ENCODE measurements at regions not wholly inside any gene's neighbourhood (a gene's known extent, or its start where the extent isn't known, plus 50 kb on each side); places are given as distances from the start of the nearest gene placed in this dataset.

GRCh38 chr5:24272741-24273140, 372.0 kb downstream of the CDH10 start:
- DNase-seq: no peak

- DNase-seq: no peak
Observed at GRCh38 chr5:24280215-24280614, 364.6 kb downstream of the CDH10 start.

GRCh38 chr5:24281818-24282217, 363.0 kb downstream of the CDH10 start:
- DNase-seq: no peak

- DNase-seq: no peak
Observed at GRCh38 chr5:24289582-24290335, 355.0 kb downstream of the CDH10 start.

GRCh38 chr5:24290536-24290935, 354.2 kb downstream of the CDH10 start:
- DNase-seq: no peak

- no peak for DNase-seq
Observed at GRCh38 chr5:24291916-24292315, 352.9 kb downstream of the CDH10 start.

GRCh38 chr5:24294333-24294732, 350.4 kb downstream of the CDH10 start:
- DNase-seq: no peak

- DNase-seq: no peak
Observed at GRCh38 chr5:24314106-24314505, 330.7 kb downstream of the CDH10 start.

GRCh38 chr5:24320643-24321042, 324.1 kb downstream of the CDH10 start:
- DNase-seq: no peak

- no peak for DNase-seq
Observed at GRCh38 chr5:24325306-24325832, 319.4 kb downstream of the CDH10 start.

- no peak for DNase-seq
Observed at GRCh38 chr5:24331531-24331930, 313.2 kb downstream of the CDH10 start.

- no peak for DNase-seq
Observed at GRCh38 chr5:24347158-24347557, 297.6 kb downstream of the CDH10 start.

- no peak for DNase-seq
Observed at GRCh38 chr5:24351285-24351684, 293.5 kb downstream of the CDH10 start.

GRCh38 chr5:24353016-24353415, 291.8 kb downstream of the CDH10 start:
- DNase-seq: no peak

- DNase-seq: no peak
Observed at GRCh38 chr5:24353611-24354010, 291.2 kb downstream of the CDH10 start.

GRCh38 chr5:24363789-24364481, 280.8 kb downstream of the CDH10 start:
- peak; percentile 60 for DNase-seq

- DNase-seq: no peak
Observed at GRCh38 chr5:24364711-24365110, 280.1 kb downstream of the CDH10 start.

GRCh38 chr5:24365406-24365805, 279.4 kb downstream of the CDH10 start:
- no peak for DNase-seq

- no peak for DNase-seq
Observed at GRCh38 chr5:24367216-24367615, 277.6 kb downstream of the CDH10 start.

- no peak for DNase-seq
Observed at GRCh38 chr5:24368115-24368514, 276.7 kb downstream of the CDH10 start.

- DNase-seq: no peak
Observed at GRCh38 chr5:24376210-24376609, 268.6 kb downstream of the CDH10 start.

- no peak for DNase-seq
Observed at GRCh38 chr5:24376616-24377015, 268.2 kb downstream of the CDH10 start.

- no peak for DNase-seq
Observed at GRCh38 chr5:24381861-24382489, 262.8 kb downstream of the CDH10 start.

- no peak for DNase-seq
Observed at GRCh38 chr5:24385070-24385469, 259.7 kb downstream of the CDH10 start.

Measured in right forelimb (tissue), 1 donor.